ENCODE measurements at regions not wholly inside any gene's neighbourhood (a gene's known extent, or its start where the extent isn't known, plus 50 kb on each side); places are given as distances from the start of the nearest gene placed in this dataset.
"Not testable (repeated sequence)": the region's sequence is repeated elsewhere in the genome, so short reads cannot be mapped to it uniquely, and the experiment has no call there.

DNA sequence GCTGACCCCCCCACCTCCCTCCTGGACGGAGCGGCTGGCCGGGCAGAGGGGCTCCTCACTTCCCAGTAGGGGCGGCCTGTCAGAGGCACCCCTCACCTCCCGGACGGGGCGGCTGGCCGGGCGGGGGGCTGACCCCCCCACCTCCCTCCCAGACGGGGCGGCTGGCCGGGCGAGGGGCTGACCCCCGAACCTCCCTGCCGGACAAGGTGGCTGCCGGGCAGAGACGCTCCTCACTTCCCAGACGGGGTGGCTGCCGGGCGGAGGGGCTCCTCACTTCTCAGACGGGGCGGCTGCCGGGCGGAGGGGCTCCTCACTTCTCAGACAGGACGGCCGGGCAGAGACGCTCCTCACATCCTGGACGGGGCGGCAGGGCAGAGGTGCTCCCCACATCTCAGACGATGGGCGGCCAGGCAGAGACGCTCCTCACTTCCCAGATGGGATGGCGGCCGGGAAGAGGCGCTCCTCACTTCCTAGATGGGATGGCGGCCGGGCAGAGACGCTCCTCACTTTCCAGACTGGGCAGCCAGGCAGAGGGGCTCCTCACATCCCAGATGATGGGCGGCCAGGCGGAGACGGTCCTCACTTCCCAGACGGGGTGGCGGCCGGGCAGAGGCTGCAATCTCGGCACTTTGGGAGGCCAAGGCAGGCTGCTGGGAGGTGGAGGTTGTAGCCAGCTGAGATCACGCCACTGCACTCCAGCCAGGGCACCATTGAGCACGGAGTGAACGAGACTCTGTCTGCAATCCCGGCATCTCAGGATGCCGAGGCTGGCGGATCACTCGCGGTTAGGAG is 66.2 kb upstream of the PAPPA2 start:
- not testable (repeated sequence) for DNase-seq

DNA sequence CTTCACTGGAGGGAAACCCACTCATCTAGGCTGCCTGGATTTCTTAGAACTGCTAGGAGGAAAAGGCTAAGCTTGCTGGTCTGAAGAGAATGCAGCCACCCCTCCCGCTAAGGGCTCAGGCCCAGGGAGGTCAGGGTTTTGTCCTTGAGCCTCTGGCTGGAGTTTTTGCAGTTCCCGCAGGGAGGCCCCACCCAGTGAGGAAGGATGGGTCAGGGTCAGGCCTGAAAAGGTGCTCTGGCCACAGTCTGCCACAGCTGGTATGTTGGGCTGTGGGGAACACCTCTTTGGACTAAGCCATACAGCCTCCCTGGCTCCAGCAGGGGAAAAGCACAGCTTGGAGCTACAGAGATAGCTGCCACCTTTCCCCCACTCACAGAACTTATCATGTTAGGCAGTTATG is 71.4 kb upstream of the PAPPA2 start:
- no peak for DNase-seq

DNA sequence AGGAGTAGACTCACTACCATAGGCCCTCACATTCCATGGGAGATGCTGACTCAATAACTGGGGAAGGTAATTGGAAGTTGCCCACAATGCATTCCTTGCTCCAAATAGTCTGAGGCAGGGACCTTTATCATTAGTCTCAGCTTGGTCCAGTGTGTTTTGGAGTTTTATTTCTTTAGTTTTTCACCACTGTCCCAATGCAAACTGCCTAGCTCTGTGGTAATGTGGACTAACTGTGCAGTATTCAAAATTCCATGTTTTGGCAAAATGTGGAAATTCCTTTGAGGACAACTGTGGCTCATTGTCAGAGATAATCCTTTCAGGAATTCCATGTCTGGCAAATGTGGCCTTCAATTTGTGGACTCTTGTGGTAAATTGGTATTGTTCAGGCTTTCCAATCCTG is 78.1 kb upstream of the PAPPA2 start:
- DNase-seq: no peak

DNA sequence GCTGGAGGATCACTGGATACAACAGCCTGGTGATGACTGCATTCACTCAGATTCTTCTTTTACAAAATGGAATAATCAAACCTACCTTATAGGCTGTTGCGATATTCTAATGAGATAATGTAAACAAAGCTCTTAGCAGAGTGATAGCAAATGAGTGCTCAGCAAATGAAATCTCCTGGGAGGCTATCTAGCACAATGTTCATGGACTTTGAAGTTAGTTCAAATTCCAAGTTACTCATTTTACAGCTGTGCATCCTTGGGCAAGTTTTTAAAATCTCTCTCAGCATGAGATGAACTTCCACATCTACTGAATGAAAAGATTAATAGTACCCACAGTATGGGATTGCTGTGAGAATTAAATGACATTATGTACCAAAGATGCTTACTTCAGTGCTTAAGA is 80.8 kb upstream of the PAPPA2 start:
- DNase-seq: no peak

DNA sequence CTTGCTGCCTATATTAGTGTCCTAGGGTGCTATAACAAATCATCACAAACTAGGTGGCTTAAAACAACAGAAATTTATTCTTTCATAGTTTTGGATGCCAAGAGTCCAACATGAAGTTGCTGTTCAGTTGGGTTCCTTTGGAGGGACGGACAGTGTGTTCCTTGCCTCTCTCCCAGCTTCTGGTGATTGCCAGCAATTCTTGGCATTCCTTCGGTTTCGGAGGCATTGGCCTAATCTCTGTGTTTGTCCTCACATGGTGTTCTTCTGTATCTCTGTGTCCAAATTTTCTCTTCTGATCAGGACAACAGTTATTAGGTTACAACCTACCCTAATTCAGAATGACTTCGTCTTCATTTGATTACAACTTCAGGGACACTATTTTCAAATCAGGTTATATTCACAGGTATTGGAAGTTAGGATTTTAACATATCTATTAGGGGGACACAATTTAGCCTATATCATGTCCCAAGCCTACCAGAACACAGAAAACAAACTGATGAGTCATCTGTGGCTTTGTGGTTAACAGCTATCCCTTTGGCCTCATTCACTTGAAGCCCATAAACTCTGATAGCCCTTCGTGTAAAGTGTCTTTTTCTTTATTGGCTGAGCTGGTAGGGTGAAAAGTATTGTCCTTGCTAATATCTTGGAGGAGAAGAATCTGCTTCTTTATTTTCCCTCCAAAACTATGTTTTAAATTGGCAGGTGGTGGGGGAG is 83.2 kb upstream of the PAPPA2 start:
- no peak for DNase-seq

DNA sequence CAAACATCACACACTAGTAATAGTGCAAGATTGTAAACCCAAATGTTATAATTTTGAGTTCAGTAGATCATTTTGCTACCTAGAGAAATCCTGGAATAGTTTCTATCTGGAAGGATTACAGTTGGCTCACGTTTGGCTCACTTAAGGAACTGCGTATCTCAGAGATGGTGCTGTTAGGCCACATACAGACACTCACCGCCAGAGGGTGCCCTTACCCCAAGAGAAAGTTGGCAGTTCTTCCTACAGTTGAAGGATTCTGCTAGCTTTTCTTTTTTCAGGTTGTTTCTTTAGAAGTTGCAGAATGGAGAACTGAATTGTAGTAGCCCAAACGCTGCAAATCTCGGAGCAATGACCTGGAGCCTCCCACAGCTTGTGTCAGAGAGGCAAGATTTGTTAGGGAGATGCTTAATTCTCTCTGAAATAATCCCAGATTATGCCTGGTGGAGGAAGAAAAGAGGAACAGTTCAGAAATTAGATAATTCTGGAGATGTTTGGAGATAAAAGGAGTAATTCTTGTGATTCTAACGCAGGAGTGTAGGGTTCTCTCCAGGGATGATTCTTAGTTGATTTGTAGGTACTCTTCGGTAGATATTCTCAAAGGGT is 87.9 kb upstream of the PAPPA2 start:
- peak; percentile 57 for DNase-seq

DNA sequence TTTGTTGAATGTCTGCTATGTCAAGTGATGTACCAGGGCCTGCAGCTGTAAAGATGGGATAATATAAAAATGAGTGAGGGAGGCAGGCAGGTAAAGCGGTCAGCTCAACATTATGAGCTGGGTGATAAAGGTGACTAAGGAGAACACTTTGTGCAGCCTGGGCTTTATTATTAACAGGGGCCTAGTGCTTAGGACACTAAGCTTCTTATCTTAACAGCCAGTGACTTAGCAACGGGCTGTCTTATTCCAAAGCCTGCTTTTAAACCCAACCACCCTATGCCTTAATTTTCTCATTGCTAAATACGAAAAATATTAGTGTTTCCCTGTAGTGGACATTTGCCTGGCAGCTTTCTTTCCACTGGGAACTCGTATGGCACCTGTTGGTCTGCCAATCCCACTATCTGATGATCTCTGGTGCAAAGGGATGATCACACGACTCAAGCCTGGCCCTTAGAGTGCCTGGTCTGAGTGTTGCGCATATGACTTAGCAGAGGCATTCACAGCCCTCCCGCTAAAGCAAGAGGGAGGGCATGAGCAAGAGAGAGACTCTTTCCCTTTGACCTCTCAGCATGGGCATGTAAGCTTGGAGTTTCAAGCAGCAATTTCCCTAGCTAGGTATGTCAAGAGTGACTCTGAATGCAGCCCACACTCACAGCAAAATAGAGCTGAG is 98.6 kb upstream of the PAPPA2 start:
- DNase-seq: no peak

DNA sequence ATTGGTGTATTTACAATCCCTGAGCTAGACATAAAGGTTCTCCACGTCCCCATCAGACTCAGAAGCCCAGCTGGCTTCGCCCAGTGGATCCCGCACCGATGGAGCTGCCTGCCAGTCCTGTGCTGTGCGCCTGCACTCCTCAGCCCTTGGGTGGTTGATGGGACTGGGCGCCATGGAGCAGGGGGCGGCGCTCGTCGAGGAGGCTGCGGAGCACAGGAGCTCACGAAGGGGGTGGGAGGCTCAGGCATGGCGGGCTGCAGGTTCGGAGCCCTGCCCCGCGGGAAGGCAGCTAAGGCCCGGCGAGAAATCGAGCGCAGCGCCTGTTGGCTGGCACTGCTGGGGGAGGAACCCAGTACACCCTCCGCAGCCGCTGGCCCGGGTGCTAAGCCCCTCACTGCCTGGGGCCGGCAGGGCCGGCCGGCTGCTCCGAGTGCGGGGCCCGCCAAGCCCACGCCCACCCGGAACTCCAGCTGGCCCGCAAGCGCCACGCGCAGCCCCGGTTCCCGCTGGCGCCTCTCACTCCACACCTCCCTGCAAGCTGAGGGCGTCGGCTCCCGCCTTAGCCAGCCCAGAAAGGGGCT is 113.8 kb upstream of the PAPPA2 start:
- DNase-seq: not testable (repeated sequence)

DNA sequence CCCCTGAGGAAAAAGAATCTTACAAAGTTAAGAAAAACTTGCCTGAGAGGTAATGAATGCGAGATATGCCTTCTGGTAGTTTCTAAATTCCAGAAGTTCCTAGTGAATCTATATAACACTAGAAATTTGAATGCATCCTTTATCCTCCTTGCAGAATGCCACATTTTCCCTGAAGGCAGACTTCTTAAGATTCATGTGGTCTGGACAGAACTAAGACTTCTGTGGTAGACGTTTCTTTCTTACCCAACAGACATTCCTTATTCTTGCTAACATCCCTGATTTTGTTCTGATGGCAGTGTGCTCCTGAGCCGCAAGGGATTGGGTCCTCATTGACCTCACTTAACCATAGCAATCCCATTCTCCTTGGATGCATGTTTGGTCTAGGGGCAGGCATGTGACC is 121.3 kb upstream of the PAPPA2 start:
- DNase-seq: no peak

DNA sequence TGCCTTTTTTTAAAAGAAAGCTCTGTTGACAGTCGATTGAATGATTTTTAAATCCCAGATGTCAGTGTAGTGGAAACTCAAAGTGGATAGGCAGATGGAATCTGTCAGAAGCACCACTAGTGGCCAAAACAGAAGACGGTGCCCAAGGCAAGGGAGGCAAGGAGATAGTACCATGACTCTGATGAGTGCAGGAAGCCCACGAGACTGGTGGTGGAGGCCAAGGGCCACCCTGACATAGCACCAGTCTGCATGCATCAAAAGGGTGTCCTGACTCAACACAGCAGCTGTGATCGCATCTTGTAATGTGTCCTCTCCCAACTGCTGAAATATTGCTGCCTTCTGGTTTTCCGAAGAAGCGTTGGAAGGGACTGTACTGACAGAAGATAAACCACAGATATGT is 124.1 kb upstream of the PAPPA2 start:
- no peak for DNase-seq

DNA sequence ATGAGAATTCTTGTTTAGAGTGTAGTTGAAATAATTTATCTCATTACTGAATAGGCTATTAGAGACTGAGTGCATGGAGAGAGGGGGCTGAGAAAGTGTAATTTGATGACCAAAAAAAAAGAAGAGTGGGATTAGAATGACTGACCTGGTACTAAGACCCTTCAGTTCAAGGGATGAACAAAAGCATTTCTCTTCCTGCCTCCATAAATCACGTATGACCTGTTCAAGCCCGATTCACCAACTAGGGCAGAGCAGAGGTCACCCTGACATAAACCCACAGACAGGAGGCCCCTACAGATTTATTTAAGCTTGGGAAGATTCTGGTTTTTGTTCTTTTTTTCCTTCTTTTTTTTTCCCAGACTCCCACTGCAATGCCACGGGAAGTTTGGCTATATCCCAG is 123.7 kb upstream of the COP1 start:
- no peak for DNase-seq

DNA sequence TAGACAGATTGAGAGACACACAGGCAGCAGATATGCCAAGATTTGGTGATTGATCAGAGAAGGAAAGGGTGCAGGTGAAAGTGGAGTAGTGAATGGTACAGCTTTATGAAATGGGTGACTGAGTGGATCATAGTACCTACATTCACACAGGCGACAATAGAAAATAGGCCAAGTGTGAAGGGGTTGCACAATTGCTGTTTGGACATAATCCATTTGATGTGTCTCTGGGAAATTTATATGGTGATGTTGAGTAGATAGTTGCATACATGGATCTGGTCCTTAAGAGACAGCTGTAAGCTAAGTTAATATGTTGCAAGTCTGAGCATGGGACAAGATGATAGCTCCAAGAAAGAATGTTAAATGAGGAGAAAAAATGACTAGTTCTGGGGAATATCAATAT is 118.6 kb upstream of the COP1 start:
- DNase-seq: no peak

DNA sequence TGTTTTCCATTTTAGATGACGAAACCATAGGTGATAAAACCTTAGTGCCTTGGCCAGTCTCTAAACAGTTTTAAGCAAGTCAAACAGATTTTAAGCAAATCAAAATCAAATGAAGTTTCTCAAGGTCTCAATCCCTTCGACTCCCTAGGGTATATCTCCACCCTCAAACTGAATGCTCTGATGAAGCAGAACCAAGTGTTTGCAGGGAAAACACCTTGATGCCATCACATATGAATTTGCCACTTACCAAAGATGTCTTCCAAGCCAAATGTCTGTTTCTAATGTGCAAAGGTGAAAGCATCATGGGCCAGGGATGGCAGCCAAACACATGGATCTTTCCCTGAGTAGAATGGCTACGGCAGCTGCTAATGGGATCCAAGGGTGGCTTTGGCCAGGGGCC is 116.4 kb upstream of the COP1 start:
- DNase-seq: no peak

DNA sequence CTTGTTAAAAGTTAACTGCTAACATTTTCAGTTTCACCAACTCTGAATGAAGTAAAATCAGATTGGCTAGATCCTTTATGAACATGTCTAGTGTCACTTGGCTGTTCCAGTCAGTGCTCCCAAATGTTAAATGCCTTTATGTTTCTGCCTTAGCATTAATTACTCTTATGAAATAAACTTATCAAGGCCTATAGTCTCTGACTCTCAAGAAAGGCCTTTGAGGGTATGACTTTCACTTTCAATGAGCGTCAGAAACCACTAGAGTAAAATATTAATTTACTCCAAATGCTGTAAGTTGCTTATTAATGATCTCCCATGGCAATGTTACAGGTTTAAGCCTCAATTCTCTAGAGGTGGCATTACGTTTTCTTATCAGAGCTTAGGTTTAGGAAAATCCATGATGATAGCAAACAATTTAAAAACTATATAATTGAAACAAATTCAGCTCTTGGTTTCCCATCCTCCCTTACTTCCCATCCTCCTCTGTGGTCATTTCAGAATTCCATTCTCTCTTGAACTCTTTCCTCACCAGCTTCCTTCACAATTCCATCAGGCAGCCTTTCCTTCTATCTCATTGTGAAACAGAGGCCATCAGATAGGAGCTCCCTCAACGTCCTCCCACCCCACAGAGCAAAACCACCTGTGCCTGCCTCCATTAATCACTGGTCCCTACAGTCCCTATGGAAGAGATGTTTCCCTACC is 108.6 kb upstream of the COP1 start:
- no peak for DNase-seq

DNA sequence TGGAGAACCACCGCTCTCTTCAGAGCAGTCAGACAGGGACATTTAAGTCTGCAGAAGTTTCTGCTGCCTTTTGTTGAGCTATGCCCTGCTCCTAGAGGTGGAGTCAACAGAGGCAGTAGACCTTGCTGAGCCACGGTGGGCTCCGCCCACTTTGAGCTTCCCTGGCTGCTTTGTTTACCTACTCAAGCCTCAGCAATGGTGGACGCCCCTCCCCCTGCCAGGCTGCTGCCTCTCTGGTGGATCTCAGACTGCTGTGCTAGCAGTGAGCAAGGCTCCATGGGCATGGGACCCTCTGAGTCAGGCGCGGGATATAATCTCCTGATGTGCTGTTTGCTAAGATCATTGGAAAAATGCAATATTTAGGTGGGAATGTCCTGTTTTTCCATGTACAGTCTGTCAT is 89.5 kb upstream of the COP1 start:
- DNase-seq: not testable (repeated sequence)

DNA sequence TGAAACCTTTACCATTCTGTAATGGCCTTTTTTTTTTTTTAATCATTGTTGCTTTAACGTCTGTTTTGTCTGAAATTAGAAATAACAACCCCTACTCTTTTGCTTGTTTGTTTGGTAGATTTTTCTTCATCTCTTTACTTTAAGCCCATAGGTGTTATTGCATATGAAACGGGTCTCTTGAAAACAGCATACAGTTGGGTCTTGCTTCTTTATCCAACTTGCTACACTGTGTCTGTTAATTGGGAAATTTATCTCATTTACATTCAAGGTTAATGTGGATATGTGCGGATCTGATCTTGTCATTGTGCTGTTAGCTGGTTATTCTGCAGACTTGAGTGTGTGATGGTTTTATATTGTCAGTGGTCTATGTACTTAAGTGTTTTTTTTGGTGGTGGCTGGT is 78.9 kb upstream of the COP1 start:
- DNase-seq: no peak

DNA sequence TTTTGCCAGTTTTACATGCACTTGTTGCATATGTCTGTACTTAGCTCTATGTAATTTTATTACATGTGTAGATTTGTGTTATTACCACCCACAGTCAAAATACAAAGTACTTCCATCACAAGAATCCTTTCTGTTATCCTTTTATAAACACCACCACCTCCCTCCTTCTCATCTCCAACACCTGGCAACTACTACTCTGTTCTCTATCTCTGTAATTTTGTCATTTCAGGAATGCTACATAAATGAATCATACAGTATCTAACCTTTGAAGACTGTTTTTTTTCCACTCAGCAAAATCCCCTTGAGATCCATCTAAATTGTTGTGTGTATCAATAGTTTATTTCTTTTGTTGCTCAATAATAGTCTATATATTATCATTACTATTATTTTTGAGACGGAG is 64.5 kb upstream of the COP1 start:
- no peak for DNase-seq

Measured in activated naive CD4-positive, alpha-beta T cell treated with Interleukin-2 at 50 U/mL for 16 hours (primary cell).